Occipital lobe (tissue), 1 donor: ENCODE measurements at regions not wholly inside any gene's neighbourhood (a gene's known extent, or its start where the extent isn't known, plus 50 kb on each side); places are given as distances from the start of the nearest gene placed in this dataset.

Experiments used
- DNase-seq: peaks from one replicate; lab custom pipeline; 2025; lab: John Stamatoyannopoulos, UW

DNA sequence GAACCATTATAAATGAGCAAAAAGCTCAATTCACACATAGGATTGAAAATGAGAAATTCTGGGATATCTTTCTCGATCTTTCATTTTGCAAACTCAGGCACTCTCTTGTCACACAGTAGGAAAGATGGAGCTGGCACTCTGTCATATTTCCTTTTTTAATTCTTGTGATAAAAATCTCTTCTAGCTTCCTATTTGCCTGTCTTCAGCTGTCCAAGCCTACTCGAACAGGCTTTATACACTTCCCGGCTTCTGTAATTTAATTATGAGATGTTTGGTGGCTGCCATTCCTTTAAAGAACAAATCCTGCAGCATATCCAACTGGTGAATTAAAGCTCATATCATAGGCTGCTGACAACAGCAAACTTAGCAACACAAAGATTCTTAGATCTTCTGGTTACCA lies 1484.3 kb upstream of the PIK3C3 start:
- DNase-seq: no peak

DNA sequence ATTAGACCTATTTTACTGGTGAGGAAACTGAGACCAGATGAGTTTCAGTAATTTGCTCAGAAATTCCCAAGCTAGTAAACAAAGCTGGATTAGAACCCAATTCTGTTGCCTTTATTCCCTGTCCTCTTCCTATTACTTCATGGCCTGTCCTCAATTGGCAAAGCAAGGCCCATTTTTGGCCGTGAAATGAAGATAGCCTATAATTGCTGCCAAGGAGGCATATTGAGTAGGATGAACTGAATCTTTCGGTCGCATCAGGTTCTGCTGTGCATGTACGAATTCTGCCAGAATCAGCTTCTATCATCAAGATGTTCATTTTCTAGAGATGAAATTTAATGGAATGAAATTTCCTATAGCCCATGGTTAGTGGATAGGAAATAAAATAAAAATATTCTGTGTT lies 1485.2 kb upstream of the PIK3C3 start:
- no peak for DNase-seq

DNA sequence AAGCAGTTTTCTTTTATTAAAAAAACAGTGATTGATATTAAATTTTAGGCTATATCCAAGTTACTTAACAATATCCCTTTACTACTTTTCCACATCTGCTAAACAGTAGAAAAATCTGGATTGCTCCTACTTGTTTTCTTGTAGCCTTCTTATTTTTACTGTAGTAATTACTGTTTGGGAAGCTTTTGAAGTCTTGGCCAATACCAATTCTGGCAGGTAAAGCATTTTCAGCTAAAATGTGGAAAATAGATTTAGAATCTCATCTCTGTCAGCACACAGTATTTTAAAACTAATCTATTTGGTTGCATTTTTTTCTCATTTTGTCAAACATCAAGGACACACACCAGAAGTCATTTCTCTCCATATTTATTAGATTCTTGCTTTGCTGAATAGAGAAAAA lies 1485.7 kb upstream of the PIK3C3 start:
- DNase-seq: no peak

DNA sequence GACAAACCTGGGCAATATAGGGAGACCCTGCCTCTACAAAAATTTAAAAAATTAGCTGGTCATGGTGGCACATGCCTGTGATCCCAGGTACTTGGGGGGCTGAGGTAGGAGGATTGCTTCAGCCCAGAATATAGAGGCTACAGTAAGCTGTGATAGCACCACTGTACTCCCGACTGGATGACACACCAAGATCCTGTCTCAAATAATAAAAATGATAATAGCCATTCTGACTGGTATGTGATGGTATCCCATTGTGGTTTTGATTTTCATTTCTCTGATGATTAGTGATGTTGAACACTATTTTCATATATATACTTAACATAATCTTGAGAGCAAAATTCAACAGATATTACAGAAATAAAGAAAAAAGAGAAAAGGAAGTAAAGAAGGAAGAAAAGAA lies 1491.0 kb upstream of the PIK3C3 start:
- no peak for DNase-seq

DNA sequence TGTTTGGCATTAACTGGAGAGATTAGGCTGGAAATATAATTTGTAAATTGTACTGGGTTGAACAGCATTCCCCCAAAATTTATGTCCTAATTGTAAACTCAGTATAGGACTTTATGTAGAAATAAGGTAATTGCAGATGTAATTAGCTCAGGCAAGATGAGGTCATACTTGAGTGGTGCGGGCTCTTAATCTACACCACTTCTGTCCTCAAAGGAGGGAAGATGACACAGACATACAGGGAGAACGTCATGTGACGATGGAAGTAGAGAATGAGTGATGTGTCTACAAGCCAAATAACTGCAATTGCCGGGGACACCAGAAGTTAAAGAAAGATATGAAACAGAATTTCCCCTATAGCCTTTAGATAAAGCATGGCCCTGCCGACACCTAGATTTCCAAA lies 1501.1 kb upstream of the PIK3C3 start:
- DNase-seq: no peak

DNA sequence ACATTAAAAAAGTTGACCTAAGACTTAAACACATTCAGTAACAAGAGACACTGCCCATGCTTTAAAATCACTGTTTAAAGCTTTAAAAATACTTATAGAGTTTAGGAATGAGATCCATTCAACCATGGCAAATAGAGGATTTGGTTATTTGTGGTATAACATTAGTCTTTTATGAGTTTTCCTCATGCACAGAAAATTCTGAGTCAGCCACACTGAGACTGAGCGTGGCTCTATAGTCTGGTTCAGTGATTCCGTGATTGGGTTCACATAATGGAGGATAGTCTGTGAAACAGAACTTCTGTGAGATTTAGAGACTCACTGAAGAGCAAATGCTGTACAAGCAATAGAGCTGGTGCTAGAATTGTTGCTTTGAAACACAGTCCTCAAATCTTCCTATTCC lies 1502.4 kb upstream of the PIK3C3 start:
- DNase-seq: no peak

DNA sequence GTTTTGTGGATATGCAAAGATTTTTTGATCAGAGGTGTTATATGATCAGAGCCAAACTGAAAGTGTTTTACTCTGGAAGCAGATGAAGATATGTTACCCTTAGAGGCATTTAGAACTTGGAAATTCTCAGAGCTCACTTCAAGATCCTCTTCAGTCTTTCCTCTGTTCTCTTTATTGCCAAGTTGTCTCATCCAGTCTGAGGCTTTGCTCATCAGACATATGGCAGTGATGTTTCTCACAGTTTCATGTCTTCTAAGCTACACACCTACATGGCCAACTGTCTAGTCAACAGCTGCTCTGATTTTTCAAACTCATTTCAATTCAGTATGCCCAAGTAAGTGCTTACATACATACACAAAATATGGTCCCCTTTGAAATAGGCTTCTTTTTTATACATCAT lies 1504.3 kb upstream of the PIK3C3 start:
- no peak for DNase-seq

DNA sequence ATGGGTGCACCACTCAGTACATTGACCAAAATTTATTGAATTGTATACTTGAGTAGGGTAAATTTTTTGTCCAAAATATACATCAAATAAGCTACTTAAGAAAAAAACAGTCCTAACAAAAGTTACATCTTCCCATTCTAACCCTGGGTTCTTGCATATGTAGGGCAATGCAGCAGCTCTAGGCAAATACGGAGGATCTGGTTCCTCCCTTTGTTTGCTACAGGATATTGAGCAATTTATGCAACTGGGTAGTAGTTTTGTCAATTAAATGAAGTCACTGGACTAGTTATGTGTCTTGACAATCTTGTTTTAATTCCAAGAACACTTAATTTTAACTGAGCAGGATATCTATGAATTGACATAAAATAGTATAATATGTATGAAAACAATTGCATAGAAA lies 1507.2 kb upstream of the PIK3C3 start:
- no peak for DNase-seq

DNA sequence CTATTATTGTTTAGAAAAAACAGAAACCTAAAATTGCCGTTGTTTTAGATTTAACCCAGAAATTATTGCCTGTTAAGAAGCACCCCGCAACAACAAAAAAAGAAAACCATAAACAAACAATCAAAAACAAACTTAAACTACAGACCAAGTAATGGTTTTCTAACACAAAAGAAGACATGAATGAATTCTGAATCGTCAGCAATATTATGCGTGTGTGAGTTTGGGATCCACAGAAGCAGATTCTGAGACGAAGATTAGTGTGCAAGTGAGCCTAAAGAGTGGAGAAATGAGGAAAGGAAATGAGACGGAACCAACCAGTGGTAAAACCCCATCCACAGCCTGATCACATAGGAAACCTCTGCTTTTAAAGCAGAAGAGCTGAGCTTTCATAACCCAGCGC lies 1514.9 kb upstream of the PIK3C3 start:
- no peak for DNase-seq

DNA sequence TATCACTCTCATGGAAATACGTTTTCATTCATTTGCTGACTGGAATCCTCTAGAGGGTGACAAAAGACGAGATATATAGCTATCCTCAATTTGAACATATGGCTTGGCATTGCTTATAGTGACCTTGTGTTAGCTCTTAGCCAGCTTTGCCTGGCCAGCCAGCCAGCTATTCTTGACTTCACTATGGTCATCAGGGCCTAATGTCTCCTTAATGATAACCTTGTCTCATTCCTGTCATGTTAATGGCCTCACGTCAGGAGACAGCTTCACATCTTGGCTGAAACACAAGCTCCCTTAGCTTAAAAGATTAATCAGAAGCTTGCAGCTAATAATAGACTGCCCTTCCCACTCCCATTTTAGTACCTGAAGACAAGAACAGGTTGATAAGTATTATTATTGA lies 1517.5 kb upstream of the PIK3C3 start:
- no peak for DNase-seq

DNA sequence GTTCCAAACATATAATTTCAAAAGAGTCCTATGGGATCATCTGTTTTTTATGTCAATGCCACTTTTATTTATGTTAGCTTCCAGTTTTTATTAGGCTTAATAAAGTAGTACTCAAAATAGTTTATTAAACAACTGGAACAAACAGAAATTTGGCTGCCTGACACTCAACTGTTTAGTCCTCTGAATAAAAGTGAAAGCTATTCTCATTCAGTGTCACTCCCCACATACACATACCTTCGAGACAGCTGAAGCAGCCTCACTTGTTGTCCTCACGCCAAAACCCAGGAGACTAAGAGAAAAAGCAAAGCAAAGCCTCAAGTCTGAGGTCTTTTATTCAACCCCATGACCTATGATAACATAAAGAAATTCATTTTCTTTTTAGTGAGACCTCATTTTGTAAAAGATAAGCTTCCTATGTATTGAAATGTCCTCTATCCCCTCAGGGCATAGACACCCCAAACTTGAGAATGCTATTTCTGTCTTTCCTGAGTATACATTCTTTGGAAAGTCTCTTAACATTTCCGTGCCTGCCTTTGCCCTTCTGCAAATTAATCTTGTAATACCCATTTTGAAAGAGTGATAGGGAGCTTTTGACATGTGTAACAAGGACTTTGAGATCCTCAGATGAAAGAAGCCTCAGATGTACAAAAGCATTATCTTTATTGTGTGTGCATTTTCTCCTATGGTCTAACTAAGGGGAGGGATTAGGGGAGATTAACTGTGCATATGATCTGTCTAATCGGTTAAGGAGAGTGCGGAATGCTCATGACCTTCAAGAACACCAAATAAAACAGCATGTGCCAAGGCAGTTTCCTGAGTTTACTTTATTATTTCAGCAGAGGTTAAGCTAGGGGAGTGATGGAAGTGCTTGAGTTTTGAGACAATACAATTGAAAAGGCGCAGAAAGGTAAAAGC lies 1523.7 kb upstream of the PIK3C3 start:
- DNase-seq: no peak

DNA sequence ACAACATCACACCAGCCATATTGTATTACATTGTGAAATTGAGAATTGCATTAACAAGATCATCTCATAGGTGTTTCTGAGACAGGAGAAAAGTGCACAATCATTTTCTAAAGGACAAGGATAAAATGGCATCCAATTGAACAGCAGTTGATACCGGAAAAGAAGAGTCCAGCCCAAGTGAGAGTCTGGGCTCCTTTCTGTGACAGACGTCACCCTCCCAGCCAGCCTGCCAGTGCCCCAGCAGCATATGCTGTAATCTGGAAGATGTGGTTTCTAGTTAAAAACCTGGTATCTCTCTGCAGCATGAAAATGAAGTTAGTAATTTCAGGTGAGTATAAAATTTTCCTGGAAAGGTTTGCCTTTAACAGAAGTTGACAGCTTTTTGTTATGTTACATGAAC lies 1531.7 kb upstream of the PIK3C3 start:
- no peak for DNase-seq

DNA sequence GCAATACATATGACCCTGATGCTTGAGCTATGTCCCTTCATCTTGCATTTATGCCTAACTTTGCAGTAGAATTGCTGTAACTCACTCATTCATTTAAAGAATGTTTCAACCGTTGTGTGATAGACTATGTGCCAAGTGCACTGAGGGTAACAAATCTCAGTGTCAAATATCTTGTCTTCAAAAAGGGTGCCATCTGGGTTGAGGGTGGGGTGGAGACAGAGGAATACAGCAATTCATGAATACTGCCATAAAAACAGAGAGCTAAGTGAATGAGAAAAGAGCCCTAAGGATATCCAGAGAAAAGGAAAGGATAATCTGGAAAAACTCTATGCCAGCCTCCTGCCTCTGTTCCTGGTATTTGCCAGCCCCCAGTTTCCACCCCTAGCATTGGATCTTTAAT lies 1534.4 kb upstream of the PIK3C3 start:
- no peak for DNase-seq

DNA sequence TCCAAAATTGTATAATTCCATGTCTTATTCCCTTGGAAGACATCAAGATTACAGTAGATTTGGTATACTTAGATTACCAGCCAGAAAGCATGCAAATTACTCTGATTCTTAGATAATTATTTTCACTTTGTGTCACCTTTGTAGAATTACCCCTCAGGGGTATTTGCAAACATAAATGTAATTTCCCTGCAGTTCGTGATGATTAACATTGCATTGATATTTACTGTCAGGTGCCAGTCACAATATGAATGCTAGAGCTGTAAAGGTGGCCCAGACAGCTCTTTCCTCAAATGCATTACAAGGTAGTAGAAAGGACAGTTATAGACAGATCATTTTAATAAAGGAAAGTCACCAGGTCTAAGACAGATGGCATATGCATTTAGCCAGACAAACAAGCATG lies 1537.5 kb upstream of the PIK3C3 start:
- DNase-seq: no peak

DNA sequence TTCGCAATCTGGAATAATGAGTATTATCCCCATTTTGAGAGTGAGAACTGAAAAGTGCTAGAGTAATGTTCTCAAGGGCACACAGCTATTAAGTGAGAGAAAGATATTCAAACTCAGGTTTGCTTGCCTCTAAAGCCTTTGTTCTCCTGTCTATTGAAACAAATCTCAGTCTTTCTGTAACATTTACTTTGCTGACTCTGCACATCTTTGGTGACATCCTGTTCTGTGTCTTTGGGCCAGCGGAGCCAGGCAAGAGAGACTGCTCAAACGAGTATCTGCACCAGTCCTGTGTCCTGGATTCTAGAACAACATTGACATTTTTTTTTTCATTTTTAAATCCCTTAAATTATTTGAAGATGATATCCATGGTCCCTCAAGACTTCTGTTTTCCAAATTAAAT lies 1539.2 kb upstream of the PIK3C3 start:
- no peak for DNase-seq

DNA sequence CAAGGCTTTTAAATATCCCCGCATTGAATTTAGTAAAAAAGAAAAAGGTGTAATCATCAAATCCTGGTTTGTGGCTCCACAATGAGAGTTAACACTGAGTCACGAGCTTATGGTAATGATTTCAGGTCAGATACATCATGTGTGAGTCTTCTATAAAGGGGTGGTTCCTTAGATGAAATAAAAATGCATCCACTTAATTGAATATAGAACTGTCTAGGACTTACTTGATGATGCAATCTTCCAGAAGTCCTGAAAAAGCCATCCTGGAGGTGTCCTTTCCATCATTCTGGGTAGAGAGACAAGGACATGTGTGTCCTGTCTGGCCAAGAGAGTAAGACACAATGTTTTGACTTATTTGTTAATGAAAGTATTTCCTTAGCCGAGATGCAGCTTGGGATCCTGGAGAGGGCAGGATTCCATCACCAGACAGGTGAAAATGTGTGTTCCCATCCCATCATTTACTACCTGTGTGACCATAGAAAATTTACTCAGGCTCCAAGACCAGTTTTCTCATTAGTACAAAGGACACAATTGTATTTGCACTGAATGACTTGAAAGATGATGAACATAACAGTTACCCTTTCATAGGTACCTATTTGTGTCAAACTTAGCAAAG lies 1539.8 kb upstream of the PIK3C3 start:
- no peak for DNase-seq

DNA sequence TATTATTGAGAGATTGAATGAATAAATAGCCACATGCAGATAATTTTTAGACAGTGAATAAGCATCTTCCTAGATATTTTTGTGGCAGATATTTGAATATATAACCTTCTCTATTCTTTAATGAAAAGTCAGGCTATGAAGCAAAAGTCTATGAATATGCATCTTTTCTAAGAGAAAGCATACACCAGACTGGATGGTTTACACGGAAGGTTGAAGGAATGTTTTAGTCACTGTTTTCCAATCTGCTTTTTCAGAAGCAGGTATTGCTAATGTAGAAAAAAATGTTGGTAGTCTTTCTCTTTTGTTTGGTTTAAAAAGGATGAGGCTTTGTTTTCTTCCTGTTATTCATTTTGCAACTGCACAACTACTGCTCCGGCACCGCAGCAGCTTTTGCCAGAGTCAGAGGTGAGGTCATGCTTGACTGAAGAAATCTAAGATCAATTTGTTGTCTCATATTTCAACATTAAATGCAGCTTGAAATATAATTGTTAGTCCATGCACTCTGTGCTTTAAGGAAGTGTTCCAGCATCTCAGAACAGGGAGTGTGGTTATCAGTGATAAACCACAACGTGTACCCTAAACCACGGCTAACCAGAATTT lies 1540.8 kb upstream of the PIK3C3 start:
- no peak for DNase-seq

DNA sequence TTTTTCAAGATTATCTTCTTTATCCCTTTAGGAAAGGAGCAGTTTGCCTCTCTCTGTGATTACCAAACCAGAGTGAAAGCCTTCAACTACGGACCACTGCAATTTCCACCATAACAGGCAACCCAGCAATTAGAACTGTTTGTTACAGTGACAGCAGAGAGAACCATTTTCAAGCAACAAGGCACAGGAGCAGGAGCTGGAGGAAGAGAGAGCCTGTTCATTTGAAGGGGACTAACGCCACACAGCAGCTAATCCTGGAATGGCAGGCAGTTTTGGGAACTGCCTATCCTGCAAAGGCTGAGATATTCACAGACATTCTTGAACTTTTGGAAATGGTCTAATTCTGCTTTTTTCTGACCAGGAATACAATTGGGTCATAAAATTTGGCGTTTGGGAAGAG lies 1541.9 kb upstream of the PIK3C3 start:
- DNase-seq: peak; percentile 9

DNA sequence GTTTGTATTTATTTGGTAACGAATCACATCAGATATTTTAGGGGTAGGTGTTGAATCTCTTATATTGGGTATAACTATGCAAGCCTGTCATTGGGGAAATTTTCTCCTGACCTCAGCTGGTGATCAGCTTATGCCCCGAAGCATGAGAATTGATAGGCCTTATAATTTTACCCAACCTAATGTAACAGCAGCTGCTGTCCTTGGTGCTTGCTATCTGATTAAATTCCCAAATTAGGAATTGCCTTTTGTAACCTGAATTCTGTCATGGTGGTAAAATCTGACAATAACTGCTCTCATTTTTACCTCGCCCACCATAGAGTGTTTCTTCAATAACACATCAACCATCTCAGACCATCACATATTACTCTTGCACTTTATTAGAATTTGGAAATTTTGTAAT lies 1542.6 kb upstream of the PIK3C3 start:
- no peak for DNase-seq

DNA sequence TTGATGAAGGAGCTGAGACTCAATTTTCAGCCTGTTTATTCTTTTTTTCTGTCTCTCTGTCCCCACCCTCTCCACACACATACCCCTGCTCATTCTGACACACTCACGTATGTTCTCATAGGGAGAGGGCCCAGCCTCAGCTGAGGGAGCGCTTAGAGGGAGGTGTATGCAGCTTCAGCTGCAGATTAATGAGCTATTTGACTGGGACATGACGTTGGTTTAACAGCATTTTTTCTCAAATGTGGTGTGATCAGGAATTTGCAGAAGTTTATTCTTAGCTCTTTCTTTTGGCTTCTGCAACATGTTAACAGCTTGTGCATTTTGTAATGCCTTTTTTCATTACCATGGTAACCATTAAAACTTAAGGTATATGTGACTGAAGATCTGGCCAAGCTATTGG lies 1547.1 kb upstream of the PIK3C3 start:
- DNase-seq: no peak

DNA sequence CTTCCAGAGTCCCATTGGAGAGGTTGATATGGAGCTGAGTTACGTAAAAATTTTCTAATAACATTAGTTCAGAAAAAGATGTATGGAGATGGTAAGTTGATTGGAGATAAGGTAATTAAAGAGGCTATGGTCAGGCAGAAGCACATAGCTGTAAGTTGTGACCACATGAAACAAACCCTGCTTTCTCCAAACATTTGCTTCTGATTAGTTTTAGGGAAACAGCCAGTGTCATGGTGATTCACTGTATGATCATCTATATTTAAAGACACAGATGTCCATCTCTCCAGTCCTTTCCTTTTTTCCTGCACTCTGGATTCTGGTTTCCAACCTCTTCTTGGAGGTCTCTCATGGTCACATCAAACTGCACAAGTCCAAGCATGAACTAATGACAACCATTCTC lies 1550.8 kb upstream of the PIK3C3 start:
- no peak for DNase-seq

DNA sequence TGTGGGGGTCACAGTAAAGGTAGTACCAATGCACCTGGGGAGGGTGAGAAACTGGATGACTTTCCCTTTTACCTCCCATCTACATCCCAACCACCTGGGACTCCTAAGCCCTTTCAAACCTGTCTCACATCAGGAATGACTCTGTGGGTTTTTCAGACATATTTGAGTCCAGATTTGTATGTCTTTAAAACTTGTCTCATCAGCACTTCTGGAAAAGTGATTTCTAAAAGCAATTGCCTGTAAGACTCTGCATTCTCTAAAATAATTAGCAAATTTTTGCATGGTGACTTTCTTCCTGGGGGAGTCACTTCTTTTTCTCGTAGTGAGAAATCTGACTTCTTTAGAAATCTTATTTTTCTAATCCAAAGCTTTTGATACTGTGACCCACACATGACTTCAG lies 1553.0 kb upstream of the PIK3C3 start:
- DNase-seq: no peak

DNA sequence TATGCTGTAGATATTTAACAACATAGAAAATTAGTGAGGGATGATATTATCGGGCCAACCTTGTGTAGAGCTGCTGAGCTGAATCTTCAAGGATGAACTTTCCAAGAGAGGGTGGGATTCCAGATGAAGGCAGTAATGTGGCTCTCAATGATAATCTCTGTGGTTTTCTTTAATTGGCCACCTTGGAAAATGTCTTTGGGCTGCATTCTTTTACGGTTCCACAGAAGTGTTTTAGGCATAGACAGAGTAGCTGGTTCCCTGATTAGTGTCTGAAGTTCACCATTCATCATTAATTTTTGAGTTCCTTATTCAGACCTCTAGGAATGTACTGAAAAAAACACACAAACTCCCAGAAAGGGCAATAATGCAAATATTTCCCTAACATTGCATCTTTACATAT lies 1566.9 kb upstream of the PIK3C3 start:
- no peak for DNase-seq
